Liver (tissue), 3 donors: ENCODE measurements at regions not wholly inside any gene's neighbourhood (a gene's known extent, or its start where the extent isn't known, plus 50 kb on each side); places are given as distances from the start of the nearest gene placed in this dataset.

Source experiments
- EGR1 ChIP-seq, 2 donors: IDR thresholded peaks; 2 replicates each; pipeline ENCODE4 v1.6.1; 2016 to 2018; ENCODE audit warnings: antibody characterized with exemption in 2 of 2, low read depth in 2 of 2
- RXRA ChIP-seq, 2 donors: IDR thresholded peaks; 2 replicates each; pipeline ENCODE4 v1.6.1; 2017 to 2018; ENCODE audit warnings: antibody characterized with exemption in 2 of 2, mild to moderate bottlenecking in 1 of 2
- TF ChIP-seq, protein P1 (sequence below): fragments of 150-350 bp; IDR thresholded peaks from 2 replicates; pipeline ENCODE4 v1.5.1; 2017; ENCODE audit warnings: improper control_type of control experiment, low read depth, low read length; ENCODE audit not compliant: missing input control
- TF ChIP-seq, protein P2 (sequence below): IDR thresholded peaks from 2 replicates; pipeline ENCODE4 v1.6.1; 2016; ENCODE audit warnings: antibody characterized with exemption
- donor health status: healthy.
- donor health status: healthy.

DNA sequence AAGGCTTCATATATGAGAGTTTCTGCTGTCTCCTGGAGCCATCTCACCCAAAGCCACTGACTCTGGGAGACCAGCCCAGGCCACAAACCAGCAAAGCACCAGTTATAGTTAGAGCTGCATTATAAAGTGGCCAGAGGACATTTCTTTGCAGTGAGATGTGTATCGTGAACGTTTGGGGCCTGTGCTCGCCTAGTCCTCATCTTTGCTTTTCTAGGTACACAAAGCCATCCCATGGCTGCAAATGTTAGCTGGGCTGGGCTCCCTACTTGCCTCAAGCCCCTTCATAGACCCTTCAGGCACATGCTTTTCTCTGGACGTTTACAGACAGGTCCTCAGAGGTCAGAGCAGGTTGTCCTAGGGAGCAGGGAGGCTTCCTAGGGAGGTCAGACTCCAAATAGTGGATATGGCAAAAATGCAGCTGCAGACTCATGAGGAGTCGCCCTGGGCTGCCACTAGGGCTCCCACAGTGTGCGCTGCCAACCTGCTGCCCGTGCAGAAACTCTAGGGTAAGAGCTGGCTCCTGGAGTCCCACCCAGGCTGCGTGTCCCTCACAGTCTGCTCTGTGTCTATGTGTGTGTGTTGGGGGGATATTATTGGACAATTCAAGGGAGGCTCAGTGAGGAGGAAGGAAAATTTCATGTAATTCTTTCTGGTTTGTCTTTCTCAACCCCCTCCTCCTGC, 141.0 kb downstream of the RPIA start:
- TF ChIP-seq, protein P1, sequence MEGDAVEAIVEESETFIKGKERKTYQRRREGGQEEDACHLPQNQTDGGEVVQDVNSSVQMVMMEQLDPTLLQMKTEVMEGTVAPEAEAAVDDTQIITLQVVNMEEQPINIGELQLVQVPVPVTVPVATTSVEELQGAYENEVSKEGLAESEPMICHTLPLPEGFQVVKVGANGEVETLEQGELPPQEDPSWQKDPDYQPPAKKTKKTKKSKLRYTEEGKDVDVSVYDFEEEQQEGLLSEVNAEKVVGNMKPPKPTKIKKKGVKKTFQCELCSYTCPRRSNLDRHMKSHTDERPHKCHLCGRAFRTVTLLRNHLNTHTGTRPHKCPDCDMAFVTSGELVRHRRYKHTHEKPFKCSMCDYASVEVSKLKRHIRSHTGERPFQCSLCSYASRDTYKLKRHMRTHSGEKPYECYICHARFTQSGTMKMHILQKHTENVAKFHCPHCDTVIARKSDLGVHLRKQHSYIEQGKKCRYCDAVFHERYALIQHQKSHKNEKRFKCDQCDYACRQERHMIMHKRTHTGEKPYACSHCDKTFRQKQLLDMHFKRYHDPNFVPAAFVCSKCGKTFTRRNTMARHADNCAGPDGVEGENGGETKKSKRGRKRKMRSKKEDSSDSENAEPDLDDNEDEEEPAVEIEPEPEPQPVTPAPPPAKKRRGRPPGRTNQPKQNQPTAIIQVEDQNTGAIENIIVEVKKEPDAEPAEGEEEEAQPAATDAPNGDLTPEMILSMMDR: no peak
- TF ChIP-seq RXRA (IDR thresholded peaks at IDR 0.05) (no peak), EGR1 (IDR thresholded peaks at IDR 0.05; ENCODE audit: low read depth in 2 of 2) (no peak)
- TF ChIP-seq, protein P2, sequence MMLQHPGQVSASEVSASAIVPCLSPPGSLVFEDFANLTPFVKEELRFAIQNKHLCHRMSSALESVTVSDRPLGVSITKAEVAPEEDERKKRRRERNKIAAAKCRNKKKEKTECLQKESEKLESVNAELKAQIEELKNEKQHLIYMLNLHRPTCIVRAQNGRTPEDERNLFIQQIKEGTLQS: no peak
